HepG2 (cell line): ENCODE measurements at regions not wholly inside any gene's neighbourhood (a gene's known extent, or its start where the extent isn't known, plus 50 kb on each side); places are given as distances from the start of the nearest gene placed in this dataset.

Experiments used
- ATAC-seq: fragments of 200-7000 bp; cut with Tn5 transposase; 3 replicates; pipeline ENCODE4 v1.9.1; 2020; ENCODE audit warnings: mild to moderate bottlenecking, moderate library complexity
- BruUV-seq: library from RNA; stranded (reverse); fragments of 400-500 nt; replicated peaks from 2 replicates; lab custom pipeline; 2021; lab: Mats Ljungman, UMichigan
- CTCF ChIA-PET: fragments of 300-600 bp; formaldehyde crosslinking; extraction: SDS; loops from one replicate; lab custom pipeline; 2021; ENCODE audit warnings: low total read pairs, inconsistent platforms, low intra/inter-chr PET ratio; lab: Yijun Ruan, JAX
- POLR2A ChIA-PET: fragments of 350-600 bp; sonication (Branson Sonifier 250); formaldehyde crosslinking; loops from one replicate; lab custom pipeline; 2020; ENCODE audit warnings: antibody characterized with exemption, inconsistent platforms; lab: Yijun Ruan, JAX
- DNase-seq: peaks from one replicate; pipeline ENCODE4 v3.0.0-alpha.2; 2015; ENCODE audit warnings: low spot score
- FAIRE-seq: peaks from 3 replicates; lab custom pipeline; 2011; peaks lifted over from hg19 to GRCh38; lab: Jason Lieb, UNC
- H2AFZ ChIP-seq: one replicate; pipeline ENCODE4 v1.6.1; 2011; ENCODE audit warnings: low read length, inconsistent platforms
- H3K27ac ChIP-seq: fragments of 300-600 bp; 3 replicates; pipeline ENCODE4 v1.8.0; 2011; ENCODE audit warnings: mixed run types, mild to moderate bottlenecking, mixed read lengths, low read length, inconsistent platforms; ENCODE audit not compliant: insufficient read depth; ENCODE audit errors: extremely low read length
- H3K27me3 ChIP-seq, 2 experiments: fragments of 200-600 bp in 1 of 2; 2 replicates in 1 of 2; 3 replicates in 1 of 2; pipeline versions ENCODE4 v1.6.0 to v1.8.0; 2011; ENCODE audit warnings: low read length in 2 of 2, mild to moderate bottlenecking in 2 of 2, moderate library complexity in 2 of 2, inconsistent platforms in 1 of 2; ENCODE audit not compliant: insufficient read depth in 2 of 2, control insufficient read depth in 1 of 2
- H3K36me3 ChIP-seq, 2 experiments: fragments of 200-600 bp in 1 of 2; replicated peaks in 1 of 2; 2 replicates in 1 of 2; 3 replicates in 1 of 2; pipeline versions ENCODE4 v1.5.1 to v1.8.0; 2011; ENCODE audit warnings: low read length in 2 of 2, inconsistent platforms in 1 of 2; ENCODE audit not compliant: insufficient read depth in 2 of 2, control insufficient read depth in 1 of 2
- H3K4me1 ChIP-seq: 2 replicates; pipeline ENCODE4 v1.5.1; 2012; ENCODE audit warnings: low read length, inconsistent platforms; ENCODE audit not compliant: insufficient read depth
- H3K4me2 ChIP-seq: 2 replicates; pipeline ENCODE4 v1.6.0; 2011; ENCODE audit warnings: low read depth, low read length, inconsistent platforms
- H3K4me3 ChIP-seq, 3 experiments: fragments of 200-600 bp in 1 of 3; sonication (generic), shearing (Covaris generic) in 1 of 3; replicated peaks in 1 of 3; 2 replicates each; pipeline ENCODE4 v1.5.1; 2011 to 2016; ENCODE audit warnings: low read length in 3 of 3, inconsistent platforms in 2 of 3, low read depth in 2 of 3, mild to moderate bottlenecking in 2 of 3, control low read depth in 1 of 3, mixed read lengths in 1 of 3; ENCODE audit not compliant: insufficient read depth in 1 of 3
- H3K79me2 ChIP-seq: one replicate; pipeline ENCODE4 v1.6.1; 2011; ENCODE audit warnings: low read length, inconsistent platforms; ENCODE audit not compliant: insufficient read depth
- H3K9ac ChIP-seq: 2 replicates; pipeline ENCODE4 v1.6.0; 2011; ENCODE audit warnings: mild to moderate bottlenecking, low read depth, low read length, inconsistent platforms; ENCODE audit not compliant: insufficient read depth
- H3K9me3 ChIP-seq: 2 replicates; pipeline ENCODE4 v1.5.1; 2012; ENCODE audit warnings: mild to moderate bottlenecking, low read length
- H4K20me1 ChIP-seq: 2 replicates; pipeline ENCODE4 v1.6.0; 2011; ENCODE audit warnings: inconsistent platforms, mild to moderate bottlenecking, low read length, moderate library complexity; ENCODE audit not compliant: insufficient read depth
- FOXP1 ChIP-seq, 2 experiments: fragments of 450-650 bp in 1 of 2; IDR thresholded peaks; 2 replicates each; pipeline ENCODE4 v1.6.1; 2017 to 2018; ENCODE audit warnings: antibody characterized with exemption in 1 of 2
- MAFF ChIP-seq: IDR thresholded peaks from 2 replicates; pipeline ENCODE4 v1.6.1; 2011; ENCODE audit warnings: low read depth, low read length, improper control_type of control experiment
- ONECUT2 ChIP-seq: sonication (generic); formaldehyde crosslinking; IDR thresholded peaks from 2 replicates; pipeline ENCODE4 v1.4.0; 2020; ENCODE audit warnings: missing genetic modification reagents
- SIN3A ChIP-seq: IDR thresholded peaks from 2 replicates; pipeline ENCODE4 v1.6.1; 2011; ENCODE audit warnings: low read depth, mild to moderate bottlenecking, control low read depth, low read length, borderline replicate concordance
- SMARCE1 ChIP-seq: fragments of 450-650 bp; IDR thresholded peaks from 2 replicates; pipeline ENCODE4 v1.6.1; 2017; ENCODE audit warnings: borderline replicate concordance
- ZNF652 ChIP-seq: IDR thresholded peaks from 2 replicates; pipeline ENCODE4 v1.6.1; 2016; ENCODE audit warnings: low read depth, borderline replicate concordance
- WGBS: methylation state at CpG from one replicate; pipeline ENCODE4 v1.1.6; 2017; ENCODE audit warnings: low lambda C conversion rate; 5-methylcytosine and 5-hydroxymethylcytosine counted together
- in situ Hi-C: cut with HindIII; loops from 2 replicates; pipeline ENCODE4 v1.10.0; 2017; ENCODE audit warnings: low pct_unique_long_range_greater_than_20kb; ENCODE audit not compliant: extremely low pct_ligation_motif_present
- intact Hi-C: fragments of 100-400 bp; cut with micrococcal nuclease; formaldehyde crosslinking; loops from one replicate; pipeline ENCODE4 v1.10.0; 2022; ENCODE audit not compliant: unreplicated experiment
- TF ChIP-seq, protein P1 (sequence below): IDR thresholded peaks from 2 replicates; pipeline ENCODE4 v1.6.1; 2016; ENCODE audit warnings: low read depth, missing genetic modification reagents, missing compliant biosample characterization

DNA sequence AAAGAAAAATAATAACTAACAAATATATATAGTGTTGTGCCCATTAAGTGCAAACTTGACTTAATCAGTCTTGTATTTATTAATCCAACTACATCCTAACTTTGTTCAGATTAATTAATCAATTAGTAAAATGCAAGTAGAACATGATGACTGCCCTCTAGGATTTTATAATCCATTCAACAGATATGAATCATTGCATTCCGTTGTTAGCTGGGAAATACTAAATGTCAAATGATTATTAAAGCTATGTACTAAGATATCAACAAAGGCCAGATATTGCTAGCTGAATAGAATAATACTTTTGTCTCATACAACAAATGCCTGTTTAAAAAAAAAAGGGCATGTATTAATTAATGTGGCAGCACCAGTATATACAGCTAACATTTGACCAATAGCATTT lies 1366.3 kb downstream of the STIM2 start:
- H3K9me3 ChIP-seq, result peaks cover 48% of the 10 kb centered on the region
- no peak overlapping the region for H3K9ac ChIP-seq
- no TSS peak for BruUV-seq
- in situ Hi-C loops, result no loop called here
- H3K4me2 ChIP-seq, result no peak overlapping the region
- no peaks in the 10 kb centered on the region for H3K79me2 ChIP-seq
- no peak for FAIRE-seq
- no peak overlapping the region for H2AFZ ChIP-seq
- no peaks in the 10 kb centered on the region for H3K4me1 ChIP-seq
- WGBS, result 0% methylated on average over 1 of the region's 1 CpG
- no peaks in the 10 kb centered on the region for H3K36me3 ChIP-seq
- no peak for TF ChIP-seq ONECUT2 (CRISPR knock-in tag)
- TF ChIP-seq, protein P1, sequence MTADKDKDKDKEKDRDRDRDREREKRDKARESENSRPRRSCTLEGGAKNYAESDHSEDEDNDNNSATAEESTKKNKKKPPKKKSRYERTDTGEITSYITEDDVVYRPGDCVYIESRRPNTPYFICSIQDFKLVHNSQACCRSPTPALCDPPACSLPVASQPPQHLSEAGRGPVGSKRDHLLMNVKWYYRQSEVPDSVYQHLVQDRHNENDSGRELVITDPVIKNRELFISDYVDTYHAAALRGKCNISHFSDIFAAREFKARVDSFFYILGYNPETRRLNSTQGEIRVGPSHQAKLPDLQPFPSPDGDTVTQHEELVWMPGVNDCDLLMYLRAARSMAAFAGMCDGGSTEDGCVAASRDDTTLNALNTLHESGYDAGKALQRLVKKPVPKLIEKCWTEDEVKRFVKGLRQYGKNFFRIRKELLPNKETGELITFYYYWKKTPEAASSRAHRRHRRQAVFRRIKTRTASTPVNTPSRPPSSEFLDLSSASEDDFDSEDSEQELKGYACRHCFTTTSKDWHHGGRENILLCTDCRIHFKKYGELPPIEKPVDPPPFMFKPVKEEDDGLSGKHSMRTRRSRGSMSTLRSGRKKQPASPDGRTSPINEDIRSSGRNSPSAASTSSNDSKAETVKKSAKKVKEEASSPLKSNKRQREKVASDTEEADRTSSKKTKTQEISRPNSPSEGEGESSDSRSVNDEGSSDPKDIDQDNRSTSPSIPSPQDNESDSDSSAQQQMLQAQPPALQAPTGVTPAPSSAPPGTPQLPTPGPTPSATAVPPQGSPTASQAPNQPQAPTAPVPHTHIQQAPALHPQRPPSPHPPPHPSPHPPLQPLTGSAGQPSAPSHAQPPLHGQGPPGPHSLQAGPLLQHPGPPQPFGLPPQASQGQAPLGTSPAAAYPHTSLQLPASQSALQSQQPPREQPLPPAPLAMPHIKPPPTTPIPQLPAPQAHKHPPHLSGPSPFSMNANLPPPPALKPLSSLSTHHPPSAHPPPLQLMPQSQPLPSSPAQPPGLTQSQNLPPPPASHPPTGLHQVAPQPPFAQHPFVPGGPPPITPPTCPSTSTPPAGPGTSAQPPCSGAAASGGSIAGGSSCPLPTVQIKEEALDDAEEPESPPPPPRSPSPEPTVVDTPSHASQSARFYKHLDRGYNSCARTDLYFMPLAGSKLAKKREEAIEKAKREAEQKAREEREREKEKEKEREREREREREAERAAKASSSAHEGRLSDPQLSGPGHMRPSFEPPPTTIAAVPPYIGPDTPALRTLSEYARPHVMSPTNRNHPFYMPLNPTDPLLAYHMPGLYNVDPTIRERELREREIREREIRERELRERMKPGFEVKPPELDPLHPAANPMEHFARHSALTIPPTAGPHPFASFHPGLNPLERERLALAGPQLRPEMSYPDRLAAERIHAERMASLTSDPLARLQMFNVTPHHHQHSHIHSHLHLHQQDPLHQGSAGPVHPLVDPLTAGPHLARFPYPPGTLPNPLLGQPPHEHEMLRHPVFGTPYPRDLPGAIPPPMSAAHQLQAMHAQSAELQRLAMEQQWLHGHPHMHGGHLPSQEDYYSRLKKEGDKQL (CRISPR knock-in tag), result no peak
- no peak for TF ChIP-seq SIN3A
- TF ChIP-seq MAFF, result no peak
- TF ChIP-seq ZNF652 (CRISPR knock-in tag), result no peak
- no peak for TF ChIP-seq FOXP1 (IDR thresholded peaks at IDR 0.05)
- no peak for TF ChIP-seq FOXP1 (CRISPR knock-in tag; IDR thresholded peaks at IDR 0.05)
- no peak for TF ChIP-seq SMARCE1
- TF ChIP-seq, all 625 proteins: peak for 0
- intact Hi-C loops, result no loop called here
- CTCF ChIA-PET, result no interaction called here
- H4K20me1 ChIP-seq, result no peaks in the 10 kb centered on the region
- DNase-seq, result no peak
- no peak for ATAC-seq
- no peak overlapping the region for H3K27ac ChIP-seq
- POLR2A ChIA-PET, result no interaction called here
- H3K4me3 ChIP-seq, result no peak overlapping the region
- no peaks in the 10 kb centered on the region for H3K27me3 ChIP-seq
